Upper lobe of left lung (tissue), 6 donors: ENCODE measurements at regions not wholly inside any gene's neighbourhood (a gene's known extent, or its start where the extent isn't known, plus 50 kb on each side); places are given as distances from the start of the nearest gene placed in this dataset.
"Not testable (repeated sequence)": the region's sequence is repeated elsewhere in the genome, so short reads cannot be mapped to it uniquely, and the experiment has no call there.

Source experiments
- ATAC-seq, 2 donors: fragments of 200-7000 bp; cut with Tn5 transposase; one replicate each; pipeline ENCODE4 v1.9.1; 2022; ENCODE audit warnings: mild to moderate bottlenecking in 2 of 2, moderate library complexity in 2 of 2; ENCODE audit not compliant: low FRiP score in 2 of 2
- DNase-seq, 2 donors: peaks; one replicate each; pipeline ENCODE4 v3.0.0-alpha.2; 2019 to 2020
- H3K27ac ChIP-seq, 4 donors: fragments of 200-600 bp; sonication (generic); one replicate each; pipeline ENCODE4 v1.5.1; 2016 to 2019
- H3K27me3 ChIP-seq, 4 donors: fragments of 200-600 bp; sonication (generic); one replicate each; pipeline ENCODE4 v1.5.1; 2017 to 2019
- H3K36me3 ChIP-seq, 4 donors: fragments of 200-600 bp; sonication (generic); one replicate each; pipeline ENCODE4 v1.5.1; 2016 to 2019
- H3K4me1 ChIP-seq, 4 donors: fragments of 200-600 bp; sonication (generic); one replicate each; pipeline ENCODE4 v1.5.1; 2018 to 2019
- H3K4me3 ChIP-seq, 4 donors: fragments of 200-600 bp; sonication (generic); one replicate each; pipeline ENCODE4 v1.5.1; 2017 to 2019; ENCODE audit warnings: mild to moderate bottlenecking in 2 of 4, moderate library complexity in 1 of 4
- H3K9me3 ChIP-seq, 4 donors: fragments of 200-600 bp; sonication (generic); one replicate each; pipeline ENCODE4 v1.5.1; 2018 to 2019
- EP300 ChIP-seq, 4 donors: sonication (generic); formaldehyde crosslinking; IDR thresholded peaks; one replicate each; pipeline ENCODE4 v1.5.1; 2017; ENCODE audit warnings: antibody characterized with exemption in 4 of 4, control low read depth in 2 of 4
- POLR2A ChIP-seq, 4 donors: fragments of 450-650 bp; IDR thresholded peaks; one replicate each; pipeline ENCODE4 v1.5.1; 2016 to 2017; ENCODE audit warnings: antibody characterized with exemption in 4 of 4, mild to moderate bottlenecking in 2 of 4
- POLR2AphosphoS5 ChIP-seq, 2 donors: sonication (generic); formaldehyde crosslinking; IDR thresholded peaks; one replicate each; pipeline ENCODE4 v1.5.1; 2017; ENCODE audit warnings: antibody characterized with exemption in 2 of 2
- WGBS, 2 donors: methylation state at CpG; one replicate each; pipeline ENCODE4 v1.1.5; 2017 to 2018; 5-methylcytosine and 5-hydroxymethylcytosine counted together
- TF ChIP-seq, protein P1 (sequence below), 6 experiments: fragments of 450-650 bp in 4 of 6; fragments of 200-600 bp in 2 of 6; sonication (generic) in 2 of 6; IDR thresholded peaks; one replicate each; pipeline ENCODE4 v1.5.1; 2016 to 2019; ENCODE audit warnings: antibody characterized with exemption in 6 of 6
- donor health status: DM: no; HTN: no; CAD: no; lungs with moderate emphysema.
- donor health status: DM: no; HTN: yes; CAD: no; lungs with severe emphysema.

DNA sequence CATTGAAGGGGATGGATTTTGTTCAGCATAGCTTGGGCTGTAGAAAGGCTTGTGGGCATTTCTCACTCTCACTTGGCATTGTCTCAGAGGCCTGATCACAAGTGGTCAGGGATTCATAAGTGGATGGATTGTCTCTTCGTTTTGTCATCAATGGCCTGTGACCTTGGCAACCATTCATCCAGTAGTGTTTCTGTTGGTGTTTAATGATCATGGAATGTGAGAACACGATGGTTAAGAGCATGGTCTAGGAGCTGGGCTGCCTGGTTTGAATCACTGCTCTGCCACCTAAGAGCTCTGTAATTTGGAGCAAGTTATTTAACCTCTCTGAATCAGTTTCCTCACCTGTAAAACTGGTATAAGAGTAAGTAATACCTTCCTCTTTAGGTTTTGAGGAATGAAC, 430.1 kb upstream of the MEF2C start:
- no peaks in the 10 kb centered on the region for H3K9me3 ChIP-seq
- H3K27ac ChIP-seq, result no peak overlapping the region
- TF ChIP-seq EP300 (IDR thresholded peaks at IDR 0.05) (no peak), POLR2AphosphoS5 (IDR thresholded peaks at IDR 0.05) (no peak), POLR2A (IDR thresholded peaks at IDR 0.05) (no peak)
- TF ChIP-seq, protein P1, sequence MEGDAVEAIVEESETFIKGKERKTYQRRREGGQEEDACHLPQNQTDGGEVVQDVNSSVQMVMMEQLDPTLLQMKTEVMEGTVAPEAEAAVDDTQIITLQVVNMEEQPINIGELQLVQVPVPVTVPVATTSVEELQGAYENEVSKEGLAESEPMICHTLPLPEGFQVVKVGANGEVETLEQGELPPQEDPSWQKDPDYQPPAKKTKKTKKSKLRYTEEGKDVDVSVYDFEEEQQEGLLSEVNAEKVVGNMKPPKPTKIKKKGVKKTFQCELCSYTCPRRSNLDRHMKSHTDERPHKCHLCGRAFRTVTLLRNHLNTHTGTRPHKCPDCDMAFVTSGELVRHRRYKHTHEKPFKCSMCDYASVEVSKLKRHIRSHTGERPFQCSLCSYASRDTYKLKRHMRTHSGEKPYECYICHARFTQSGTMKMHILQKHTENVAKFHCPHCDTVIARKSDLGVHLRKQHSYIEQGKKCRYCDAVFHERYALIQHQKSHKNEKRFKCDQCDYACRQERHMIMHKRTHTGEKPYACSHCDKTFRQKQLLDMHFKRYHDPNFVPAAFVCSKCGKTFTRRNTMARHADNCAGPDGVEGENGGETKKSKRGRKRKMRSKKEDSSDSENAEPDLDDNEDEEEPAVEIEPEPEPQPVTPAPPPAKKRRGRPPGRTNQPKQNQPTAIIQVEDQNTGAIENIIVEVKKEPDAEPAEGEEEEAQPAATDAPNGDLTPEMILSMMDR (IDR thresholded peaks at IDR 0.05), result no peak
- ATAC-seq (no peak), DNase-seq (no peak)
- no peak overlapping the region for H3K4me3 ChIP-seq
- 46 to 62% methylated on average over 2 of the region's 2 CpGs for WGBS, 2 donors
- no peaks in the 10 kb centered on the region for H3K27me3 ChIP-seq
- H3K4me1 ChIP-seq, result peaks cover 0 to 10% (median 2%) of the 10 kb centered on the region in 4 donors
- H3K36me3 ChIP-seq, result no peaks in the 10 kb centered on the region

DNA sequence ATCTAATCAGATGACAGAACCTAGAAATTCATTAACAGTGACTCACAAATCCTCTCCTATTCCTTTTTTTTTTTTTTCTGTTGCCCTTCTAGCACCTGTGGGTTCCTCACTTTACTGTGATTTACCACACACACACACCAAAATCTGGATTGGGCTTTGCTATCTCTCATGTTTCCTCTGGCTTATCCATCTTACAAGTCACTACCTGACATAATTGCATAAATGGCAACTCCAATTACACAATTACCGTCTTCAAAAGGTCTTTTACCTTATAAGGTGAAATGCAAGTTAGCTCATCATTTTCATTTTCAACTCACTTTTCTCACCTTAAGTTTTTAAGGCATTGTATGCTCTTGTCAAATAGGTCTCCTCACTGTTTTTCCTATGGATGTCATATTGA, 426.3 kb upstream of the MEF2C start:
- DNase-seq (no peak), ATAC-seq (no peak)
- WGBS, 2 donors, result 91 to 100% methylated on average over 1 of the region's 1 CpG
- Histone ChIP-seq H3K36me3 (no peaks in the 10 kb centered on the region), H3K4me3 (no peak overlapping the region), H3K27ac (no peak overlapping the region), H3K27me3 (no peaks in the 10 kb centered on the region), H3K9me3 (no peaks in the 10 kb centered on the region), H3K4me1 (peaks cover 0 to 8% (median 2%) of the 10 kb centered on the region in 4 donors)
- TF ChIP-seq POLR2AphosphoS5 (IDR thresholded peaks at IDR 0.05) (no peak), POLR2A (IDR thresholded peaks at IDR 0.05) (no peak), EP300 (IDR thresholded peaks at IDR 0.05) (no peak)
- TF ChIP-seq, protein P1 (IDR thresholded peaks at IDR 0.05), result no peak

DNA sequence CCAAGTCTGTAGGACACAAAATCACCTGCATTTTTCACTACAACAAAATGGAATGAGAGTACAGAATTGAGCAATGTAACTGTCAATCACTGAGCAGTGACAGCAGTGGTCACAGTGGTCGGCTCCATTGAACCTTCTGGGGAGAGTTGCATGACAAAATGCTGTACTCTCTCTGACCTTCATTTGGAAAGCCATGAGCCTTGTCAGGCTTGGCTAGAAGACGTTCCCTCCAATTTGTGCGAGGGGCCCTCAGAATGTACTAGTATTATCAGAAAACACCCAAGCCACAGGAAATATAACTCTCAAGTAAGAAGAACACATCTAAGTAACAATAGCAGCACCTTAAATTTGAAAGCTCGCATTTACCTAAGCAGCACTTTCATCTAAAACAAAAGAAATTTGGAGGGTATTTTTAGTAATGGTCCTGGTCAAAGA, 425.6 kb upstream of the MEF2C start:
- no peak for DNase-seq
- Histone ChIP-seq H3K9me3 (no peaks in the 10 kb centered on the region), H3K36me3 (no peaks in the 10 kb centered on the region), H3K27me3 (no peaks in the 10 kb centered on the region), H3K4me1 (peaks cover 0 to 2% (median under 1%) of the 10 kb centered on the region in 4 donors), H3K4me3 (no peak overlapping the region), H3K27ac (no peak overlapping the region)
- TF ChIP-seq, protein P1 (IDR thresholded peaks at IDR 0.05), result no peak
- TF ChIP-seq POLR2AphosphoS5 (IDR thresholded peaks at IDR 0.05) (no peak), POLR2A (IDR thresholded peaks at IDR 0.05) (no peak)
- 84 to 86% methylated on average over 4 of the region's 4 CpGs for WGBS, 2 donors
- ATAC-seq, result no peak

DNA sequence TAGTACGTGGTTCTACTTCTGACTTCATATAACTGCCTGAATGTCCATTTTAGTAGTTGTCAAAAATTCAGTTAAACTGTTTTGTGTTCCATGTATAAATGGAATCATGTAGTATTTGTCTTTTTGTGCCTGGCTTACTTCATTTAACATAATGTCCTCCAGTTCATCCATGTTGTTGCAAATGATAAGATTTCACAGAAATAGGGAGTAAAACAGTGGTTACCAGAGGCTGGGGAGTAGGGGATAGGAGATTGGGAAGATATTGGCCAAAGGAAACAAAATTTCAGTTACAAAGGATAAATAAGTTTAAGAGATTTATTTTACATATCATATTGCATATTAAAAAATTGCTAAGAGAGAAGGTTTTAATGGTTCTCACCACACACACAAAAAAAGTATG, 425.0 kb upstream of the MEF2C start:
- no peaks in the 10 kb centered on the region for H3K27me3 ChIP-seq
- ATAC-seq, result no peak

DNA sequence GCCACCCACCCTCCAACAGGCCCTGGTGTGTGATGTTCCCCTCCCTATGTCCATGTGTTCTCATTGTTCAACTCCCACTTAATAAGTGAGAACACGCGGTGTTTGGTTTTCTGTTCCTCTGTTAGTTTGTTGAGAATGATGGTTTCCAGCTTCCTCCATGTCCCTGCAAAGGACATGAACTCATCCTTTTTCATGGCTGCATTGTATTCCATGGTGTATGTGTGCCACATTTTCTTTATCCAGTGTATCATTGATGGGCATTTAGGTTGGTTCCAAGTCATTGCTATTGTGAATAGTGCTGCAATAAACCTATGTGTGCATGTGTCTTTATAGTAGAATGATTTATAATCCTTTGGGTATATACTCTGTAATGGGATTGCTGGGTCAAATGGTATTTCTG, 424.2 kb upstream of the MEF2C start:
- not testable (repeated sequence) for H3K9me3 ChIP-seq, H3K4me1 ChIP-seq, H3K27ac ChIP-seq, H3K27me3 ChIP-seq, H3K4me3 ChIP-seq, ATAC-seq, H3K36me3 ChIP-seq, DNase-seq
- WGBS, 2 donors, result 100% methylated on average over 2 of the region's 2 CpGs

More for the DNA sequence above, 425.0 kb upstream of the MEF2C start:
- no peaks in the 10 kb centered on the region for H3K4me1 ChIP-seq
- no peaks in the 10 kb centered on the region for H3K9me3 ChIP-seq
- H3K27ac ChIP-seq, result no peak overlapping the region
- 94 to 95% methylated on average over 1 of the region's 1 CpG for WGBS, 2 donors
- no peak overlapping the region for H3K4me3 ChIP-seq
- DNase-seq, result no peak
- TF ChIP-seq, protein P1 (IDR thresholded peaks at IDR 0.05), result no peak
- TF ChIP-seq POLR2AphosphoS5 (IDR thresholded peaks at IDR 0.05) (no peak), POLR2A (IDR thresholded peaks at IDR 0.05) (no peak), EP300 (IDR thresholded peaks at IDR 0.05) (no peak)
- H3K36me3 ChIP-seq, result no peaks in the 10 kb centered on the region
